IPS DF 6.9 (cell line): ENCODE measurements at regions not wholly inside any gene's neighbourhood (a gene's known extent, or its start where the extent isn't known, plus 50 kb on each side); places are given as distances from the start of the nearest gene placed in this dataset.
"Not testable (repeated sequence)": the region's sequence is repeated elsewhere in the genome, so short reads cannot be mapped to it uniquely, and the experiment has no call there.

Experiments used
- DNase-seq: peaks from one replicate; pipeline ENCODE4 v3.0.0-alpha.2; 2013; ENCODE audit warnings: low read depth, low spot score
- H3K27ac ChIP-seq: one replicate; pipeline ENCODE4 v1.5.1; 2013; ENCODE audit warnings: low read length, control low read depth
- H3K27me3 ChIP-seq: 2 replicates; pipeline ENCODE4 v1.6.1; 2013; ENCODE audit warnings: mild to moderate bottlenecking, low read length; ENCODE audit not compliant: control insufficient read depth, insufficient read depth
- H3K36me3 ChIP-seq: 2 replicates; pipeline ENCODE4 v1.6.1; 2013; ENCODE audit warnings: low read length; ENCODE audit not compliant: control insufficient read depth, insufficient read depth
- H3K4me1 ChIP-seq: 2 replicates; pipeline ENCODE4 v1.6.1; 2013; ENCODE audit warnings: low read length; ENCODE audit not compliant: control insufficient read depth, insufficient read depth
- H3K4me3 ChIP-seq: 2 replicates; pipeline ENCODE4 v1.5.1; 2013; ENCODE audit warnings: mild to moderate bottlenecking, low read length
- H3K9me3 ChIP-seq: 2 replicates; pipeline ENCODE4 v1.6.1; 2013; ENCODE audit warnings: low read length, inconsistent platforms; ENCODE audit not compliant: control insufficient read depth, insufficient read depth
- WGBS: extraction: QIAGEN DNeasy Blood & Tissue Kit; methylation state at CpG from one replicate; pipeline ENCODE4 v1.1.7; 2013; ENCODE audit warnings: mixed read lengths, missing lambda C conversion rate; ENCODE audit not compliant: insufficient read length, insufficient coverage; 5-methylcytosine and 5-hydroxymethylcytosine counted together

GRCh38 chr10:84944187-84944586 lies 615.8 kb downstream of the CCSER2 start:
- WGBS, result no CpG with 5 or more reads among the region's 1 CpG
- no peaks in the 10 kb centered on the region for H3K36me3 ChIP-seq
- H3K27me3 ChIP-seq, result no peaks in the 10 kb centered on the region
- H3K27ac ChIP-seq, result no peak overlapping the region
- H3K4me1 ChIP-seq, result no peaks in the 10 kb centered on the region
- no peak for DNase-seq
- H3K4me3 ChIP-seq, result no peak overlapping the region
- H3K9me3 ChIP-seq, result no peaks in the 10 kb centered on the region

GRCh38 chr10:84945791-84946190 lies 617.4 kb downstream of the CCSER2 start:
- no peak for DNase-seq
- Histone ChIP-seq H3K4me3 (no peak overlapping the region), H3K9me3 (no peaks in the 10 kb centered on the region), H3K36me3 (no peaks in the 10 kb centered on the region), H3K27me3 (no peaks in the 10 kb centered on the region), H3K27ac (no peak overlapping the region), H3K4me1 (no peaks in the 10 kb centered on the region)
- WGBS, result no CpG with 5 or more reads among the region's 1 CpG

- no peak overlapping the region for H3K27ac ChIP-seq
- H3K9me3 ChIP-seq, result no peaks in the 10 kb centered on the region
- no peaks in the 10 kb centered on the region for H3K4me1 ChIP-seq
- no peaks in the 10 kb centered on the region for H3K27me3 ChIP-seq
- no peak for DNase-seq
- no peak overlapping the region for H3K4me3 ChIP-seq
- no CpG with 5 or more reads among the region's 3 CpGs for WGBS
- H3K36me3 ChIP-seq, result no peaks in the 10 kb centered on the region
Observed at GRCh38 chr10:84946904-84947303, 618.5 kb downstream of the CCSER2 start.

GRCh38 chr10:84948644-84949043 lies 620.3 kb downstream of the CCSER2 start:
- no peaks in the 10 kb centered on the region for H3K4me1 ChIP-seq
- no peak overlapping the region for H3K4me3 ChIP-seq
- no peaks in the 10 kb centered on the region for H3K36me3 ChIP-seq
- WGBS, result no CpG with 5 or more reads among the region's 2 CpGs
- H3K27me3 ChIP-seq, result no peaks in the 10 kb centered on the region
- no peaks in the 10 kb centered on the region for H3K9me3 ChIP-seq
- H3K27ac ChIP-seq, result no peak overlapping the region
- no peak for DNase-seq

GRCh38 chr10:84951616-84952015 lies 623.2 kb downstream of the CCSER2 start:
- DNase-seq, result no peak
- no peak overlapping the region for H3K4me3 ChIP-seq
- no peaks in the 10 kb centered on the region for H3K36me3 ChIP-seq
- no peak overlapping the region for H3K27ac ChIP-seq
- no CpG with 5 or more reads among the region's 2 CpGs for WGBS
- no peaks in the 10 kb centered on the region for H3K27me3 ChIP-seq
- H3K9me3 ChIP-seq, result no peaks in the 10 kb centered on the region
- no peaks in the 10 kb centered on the region for H3K4me1 ChIP-seq

- no peaks in the 10 kb centered on the region for H3K27me3 ChIP-seq
- H3K4me1 ChIP-seq, result no peaks in the 10 kb centered on the region
- no peak overlapping the region for H3K27ac ChIP-seq
- DNase-seq, result no peak
- H3K9me3 ChIP-seq, result no peaks in the 10 kb centered on the region
- no peaks in the 10 kb centered on the region for H3K36me3 ChIP-seq
- no peak overlapping the region for H3K4me3 ChIP-seq
Observed at GRCh38 chr10:84957427-84957826, 629.0 kb downstream of the CCSER2 start.

GRCh38 chr10:84965468-84965867 lies 637.1 kb downstream of the CCSER2 start:
- no peak overlapping the region for H3K4me3 ChIP-seq
- H3K36me3 ChIP-seq, result no peaks in the 10 kb centered on the region
- no peaks in the 10 kb centered on the region for H3K27me3 ChIP-seq
- no peak for DNase-seq
- no peaks in the 10 kb centered on the region for H3K4me1 ChIP-seq
- no CpG with 5 or more reads among the region's 1 CpG for WGBS
- H3K9me3 ChIP-seq, result no peaks in the 10 kb centered on the region
- no peak overlapping the region for H3K27ac ChIP-seq

- H3K27ac ChIP-seq, result no peak overlapping the region
- H3K36me3 ChIP-seq, result no peaks in the 10 kb centered on the region
- no CpG with 5 or more reads among the region's 6 CpGs for WGBS
- no peak overlapping the region for H3K4me3 ChIP-seq
- no peaks in the 10 kb centered on the region for H3K9me3 ChIP-seq
- H3K27me3 ChIP-seq, result no peaks in the 10 kb centered on the region
- no peaks in the 10 kb centered on the region for H3K4me1 ChIP-seq
- DNase-seq, result no peak
Observed at GRCh38 chr10:84966708-84967441, 638.5 kb downstream of the CCSER2 start.

- H3K36me3 ChIP-seq, H3K27me3 ChIP-seq, H3K27ac ChIP-seq, DNase-seq, H3K4me3 ChIP-seq, H3K4me1 ChIP-seq, H3K9me3 ChIP-seq: not testable (repeated sequence)
- no CpG with 5 or more reads among the region's 2 CpGs for WGBS
Observed at GRCh38 chr10:84969297-84969696, 640.9 kb downstream of the CCSER2 start.

- Histone ChIP-seq H3K27ac (no peak overlapping the region), H3K36me3 (no peaks in the 10 kb centered on the region), H3K4me1 (no peaks in the 10 kb centered on the region), H3K9me3 (no peaks in the 10 kb centered on the region), H3K27me3 (no peaks in the 10 kb centered on the region), H3K4me3 (no peak overlapping the region)
- no CpG with 5 or more reads among the region's 1 CpG for WGBS
- DNase-seq, result no peak
Observed at GRCh38 chr10:84987039-84987438, 658.6 kb downstream of the CCSER2 start.

GRCh38 chr10:84988011-84988410 lies 659.6 kb downstream of the CCSER2 start:
- no peaks in the 10 kb centered on the region for H3K27me3 ChIP-seq
- H3K36me3 ChIP-seq, result no peaks in the 10 kb centered on the region
- no peaks in the 10 kb centered on the region for H3K9me3 ChIP-seq
- DNase-seq, result no peak
- H3K4me1 ChIP-seq, result no peaks in the 10 kb centered on the region
- no CpG with 5 or more reads among the region's 2 CpGs for WGBS
- no peak overlapping the region for H3K4me3 ChIP-seq
- H3K27ac ChIP-seq, result no peak overlapping the region
